Neural progenitor cell (in vitro differentiated cells): ENCODE measurements at regions not wholly inside any gene's neighbourhood (a gene's known extent, or its start where the extent isn't known, plus 50 kb on each side); places are given as distances from the start of the nearest gene placed in this dataset.

Experiments used
- DNase-seq: peaks from one replicate; pipeline ENCODE4 v3.0.0-alpha.2; 2016; ENCODE audit warnings: low spot score
- H2AFZ ChIP-seq: fragments of 200-600 bp; sonication (generic); replicated peaks from 2 replicates; pipeline ENCODE4 v1.6.1; 2016; ENCODE audit warnings: antibody characterized with exemption
- H3F3A ChIP-seq: fragments of 200-600 bp; sonication (generic); 2 replicates; pipeline ENCODE4 v1.6.1; 2016; ENCODE audit warnings: antibody characterized with exemption, low read depth
- H3K27ac ChIP-seq: fragments of 200-600 bp; sonication (generic); 2 replicates; pipeline ENCODE4 v1.5.1; 2016; ENCODE audit warnings: mild to moderate bottlenecking
- H3K27me3 ChIP-seq: fragments of 200-600 bp; sonication (generic); 2 replicates; pipeline ENCODE4 v1.6.1; 2016; ENCODE audit warnings: mild to moderate bottlenecking, moderate library complexity
- H3K36me3 ChIP-seq: fragments of 200-600 bp; sonication (generic); 2 replicates; pipeline ENCODE4 v1.5.1; 2016
- H3K4me1 ChIP-seq: fragments of 200-600 bp; sonication (generic); 2 replicates; pipeline ENCODE4 v1.6.1; 2016; ENCODE audit warnings: mixed run types
- H3K4me2 ChIP-seq: fragments of 200-600 bp; sonication (generic); 2 replicates; pipeline ENCODE4 v1.6.1; 2016
- H3K4me3 ChIP-seq: fragments of 200-600 bp; sonication (generic); 2 replicates; pipeline ENCODE4 v1.5.1; 2016
- H3K79me2 ChIP-seq: fragments of 200-600 bp; sonication (generic); 2 replicates; pipeline ENCODE4 v1.6.1; 2016; ENCODE audit warnings: low read depth
- H3K9ac ChIP-seq: fragments of 200-600 bp; sonication (generic); 2 replicates; pipeline ENCODE4 v1.6.1; 2016
- H3K9me3 ChIP-seq: fragments of 200-600 bp; sonication (generic); 2 replicates; pipeline ENCODE4 v1.5.1; 2016; ENCODE audit warnings: low read depth
- H4K20me1 ChIP-seq: fragments of 200-600 bp; sonication (generic); 2 replicates; pipeline ENCODE4 v1.6.1; 2016; ENCODE audit warnings: low read depth
- H3K27ac Mint-ChIP-seq: 3 replicates; pipeline ENCODE4 v1.8.0; 2021; ENCODE audit warnings: mixed read lengths
- H3K27me3 Mint-ChIP-seq: 2 replicates; pipeline ENCODE4 v1.8.0; 2022; ENCODE audit warnings: low read depth, mild to moderate bottlenecking, inconsistent platforms, moderate library complexity, mixed read lengths; ENCODE audit not compliant: insufficient read depth
- H3K36me3 Mint-ChIP-seq: 3 replicates; pipeline ENCODE4 v1.8.0; 2021; ENCODE audit warnings: mixed read lengths
- H3K4me1 Mint-ChIP-seq: 3 replicates; pipeline ENCODE4 v1.8.0; 2021; ENCODE audit warnings: mixed read lengths
- H3K4me3 Mint-ChIP-seq: 3 replicates; pipeline ENCODE4 v1.8.0; 2021; ENCODE audit warnings: mild to moderate bottlenecking, moderate library complexity, mixed read lengths
- H3K9me3 Mint-ChIP-seq: 3 replicates; pipeline ENCODE4 v1.8.0; 2020; ENCODE audit warnings: mixed read lengths
- EZH2 ChIP-seq: fragments of 200-600 bp; sonication (generic); IDR thresholded peaks from 2 replicates; pipeline ENCODE4 v1.6.1; 2017; ENCODE audit warnings: antibody characterized with exemption, mild to moderate bottlenecking, moderate library complexity
- EZH2phosphoT487 ChIP-seq: fragments of 200-600 bp; sonication (generic); IDR thresholded peaks from 2 replicates; pipeline ENCODE4 v1.6.1; 2017; ENCODE audit warnings: antibody characterized with exemption
- TF ChIP-seq, protein P1 (sequence below): fragments of 200-600 bp; sonication (generic); IDR thresholded peaks from 2 replicates; pipeline ENCODE4 v1.5.1; 2017; ENCODE audit warnings: antibody characterized with exemption, mild to moderate bottlenecking

DNA sequence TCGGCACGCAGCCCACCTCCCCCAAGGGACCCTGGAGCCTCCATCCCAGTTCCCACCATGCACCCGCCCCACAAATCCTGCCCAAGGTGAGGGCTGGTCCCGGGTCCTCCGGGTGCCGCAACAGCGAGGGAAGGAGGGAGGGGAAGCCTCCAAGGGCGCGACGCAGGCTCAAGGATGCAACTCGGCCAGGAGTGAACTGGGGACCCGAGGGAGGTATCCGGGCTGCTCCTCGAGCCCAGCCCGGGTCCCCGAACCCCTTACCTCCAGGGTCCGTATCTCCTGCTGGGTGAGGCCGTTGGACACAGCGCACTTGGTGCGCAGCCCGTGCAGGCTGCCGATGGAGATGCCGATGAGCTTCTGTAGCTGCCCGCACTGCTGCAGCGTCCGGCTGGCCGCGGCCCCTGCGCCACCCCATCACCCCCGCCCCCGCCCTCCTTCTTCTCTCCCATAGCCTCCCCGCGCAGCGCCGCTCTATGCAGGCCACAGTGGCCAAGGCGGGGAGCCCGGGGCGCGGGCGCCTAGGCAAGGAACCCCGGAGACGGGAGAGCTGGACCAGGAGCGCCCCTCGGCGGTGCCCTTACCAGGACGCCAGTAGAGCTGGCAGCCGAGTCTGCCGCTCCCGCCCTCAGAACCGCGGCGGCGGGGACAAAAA lies 124.1 kb downstream of the ANKRD30BL start:
- DNase-seq: peak; percentile 83
- Mint-ChIP-seq H3K27ac (peak overlapping the region; percentile 8), H3K4me3 (peak overlapping the region; percentile 93)

DNA sequence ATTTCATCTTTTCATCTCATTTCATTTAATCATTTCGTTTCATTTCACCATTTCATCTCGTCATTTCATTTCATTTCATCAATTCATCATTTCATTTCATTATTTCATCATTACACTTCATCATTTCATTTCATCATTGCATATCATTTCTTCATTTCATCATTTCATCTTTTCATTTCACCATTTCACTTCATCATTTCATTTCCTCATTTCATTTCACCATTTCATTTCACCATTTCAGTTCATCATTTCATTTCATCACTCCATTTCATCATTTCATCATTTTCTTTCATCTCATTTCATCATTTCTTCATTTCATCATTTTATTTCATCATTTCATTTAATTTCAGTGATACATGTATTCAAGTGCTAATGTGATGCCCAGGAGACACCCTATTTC lies 127.1 kb downstream of the ANKRD30BL start:
- no peaks in the 10 kb centered on the region for H4K20me1 ChIP-seq
- H3K36me3 Mint-ChIP-seq: no peaks in the 10 kb centered on the region
- H3K4me2 ChIP-seq: no peak overlapping the region
- H3K27me3 Mint-ChIP-seq: peaks cover 2% of the 10 kb centered on the region
- H3K9ac ChIP-seq: no peak overlapping the region
- peaks cover 3% of the 10 kb centered on the region for H3K4me1 ChIP-seq
- TF ChIP-seq EZH2phosphoT487 (no peak), EZH2 (no peak)
- TF ChIP-seq, protein P1, sequence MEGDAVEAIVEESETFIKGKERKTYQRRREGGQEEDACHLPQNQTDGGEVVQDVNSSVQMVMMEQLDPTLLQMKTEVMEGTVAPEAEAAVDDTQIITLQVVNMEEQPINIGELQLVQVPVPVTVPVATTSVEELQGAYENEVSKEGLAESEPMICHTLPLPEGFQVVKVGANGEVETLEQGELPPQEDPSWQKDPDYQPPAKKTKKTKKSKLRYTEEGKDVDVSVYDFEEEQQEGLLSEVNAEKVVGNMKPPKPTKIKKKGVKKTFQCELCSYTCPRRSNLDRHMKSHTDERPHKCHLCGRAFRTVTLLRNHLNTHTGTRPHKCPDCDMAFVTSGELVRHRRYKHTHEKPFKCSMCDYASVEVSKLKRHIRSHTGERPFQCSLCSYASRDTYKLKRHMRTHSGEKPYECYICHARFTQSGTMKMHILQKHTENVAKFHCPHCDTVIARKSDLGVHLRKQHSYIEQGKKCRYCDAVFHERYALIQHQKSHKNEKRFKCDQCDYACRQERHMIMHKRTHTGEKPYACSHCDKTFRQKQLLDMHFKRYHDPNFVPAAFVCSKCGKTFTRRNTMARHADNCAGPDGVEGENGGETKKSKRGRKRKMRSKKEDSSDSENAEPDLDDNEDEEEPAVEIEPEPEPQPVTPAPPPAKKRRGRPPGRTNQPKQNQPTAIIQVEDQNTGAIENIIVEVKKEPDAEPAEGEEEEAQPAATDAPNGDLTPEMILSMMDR: no peak
- no peaks in the 10 kb centered on the region for H3K79me2 ChIP-seq
- H3K36me3 ChIP-seq: no peaks in the 10 kb centered on the region
- no peak overlapping the region for H2AFZ ChIP-seq
- H3K9me3 Mint-ChIP-seq: no peaks in the 10 kb centered on the region
- H3K4me1 Mint-ChIP-seq: peaks cover 7% of the 10 kb centered on the region
- no peaks in the 10 kb centered on the region for H3K9me3 ChIP-seq
- no peak overlapping the region for H3K27ac Mint-ChIP-seq
- no peak overlapping the region for H3K4me3 Mint-ChIP-seq
- H3K4me3 ChIP-seq: no peak overlapping the region
- no peak for DNase-seq
- H3K27ac ChIP-seq: no peak overlapping the region
- H3F3A ChIP-seq: no peaks in the 10 kb centered on the region
- peaks cover 26% of the 10 kb centered on the region for H3K27me3 ChIP-seq

More for the DNA sequence above, 124.1 kb downstream of the ANKRD30BL start:
- Mint-ChIP-seq H3K9me3 (peaks cover 2% of the 10 kb centered on the region), H3K4me1 (peaks cover 12% of the 10 kb centered on the region), H3K36me3 (no peaks in the 10 kb centered on the region), H3K27me3 (peaks cover 2% of the 10 kb centered on the region)
- H3K4me2 ChIP-seq: peak overlapping the region; percentile 95
- peak overlapping the region; percentile 96 for H3K4me3 ChIP-seq
- peak overlapping the region; percentile 99 for H2AFZ ChIP-seq
- no peaks in the 10 kb centered on the region for H4K20me1 ChIP-seq
- H3F3A ChIP-seq: no peaks in the 10 kb centered on the region
- TF ChIP-seq EZH2: no peak
- TF ChIP-seq, protein P1: peak; percentile 32
- TF ChIP-seq EZH2phosphoT487: no peak
- peaks cover 39% of the 10 kb centered on the region for H3K27me3 ChIP-seq
- no peaks in the 10 kb centered on the region for H3K9me3 ChIP-seq
- peaks cover 3% of the 10 kb centered on the region for H3K4me1 ChIP-seq
- H3K9ac ChIP-seq: no peak overlapping the region
- no peak overlapping the region for H3K27ac ChIP-seq
- H3K36me3 ChIP-seq: no peaks in the 10 kb centered on the region
- H3K79me2 ChIP-seq: no peaks in the 10 kb centered on the region

DNA sequence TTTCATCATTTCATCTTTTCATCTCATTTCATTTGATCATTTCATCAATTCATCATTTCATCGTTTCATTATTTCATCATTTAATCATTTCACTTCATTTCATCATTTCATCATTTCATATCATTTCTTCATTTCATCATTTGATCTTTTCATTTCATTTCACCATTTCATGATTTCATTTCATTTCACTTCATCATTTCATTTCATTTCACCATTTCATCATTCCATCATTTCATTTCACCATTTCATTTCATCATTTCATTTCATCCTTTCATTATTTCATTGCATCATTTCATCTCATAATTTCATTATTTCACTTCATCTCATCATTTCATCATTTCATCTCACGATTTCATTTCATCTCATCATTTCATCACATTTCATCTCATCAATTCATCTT lies 127.8 kb downstream of the ANKRD30BL start:
- Mint-ChIP-seq H3K36me3 (no peaks in the 10 kb centered on the region), H3K4me1 (peaks cover 3% of the 10 kb centered on the region), H3K27ac (no peak overlapping the region), H3K9me3 (no peaks in the 10 kb centered on the region), H3K27me3 (peaks cover 2% of the 10 kb centered on the region), H3K4me3 (no peak overlapping the region)
- Histone ChIP-seq H3K27me3 (peaks cover 19% of the 10 kb centered on the region), H3K36me3 (no peaks in the 10 kb centered on the region), H2AFZ (no peak overlapping the region), H3K4me1 (no peaks in the 10 kb centered on the region), H3K4me2 (no peak overlapping the region), H3K9ac (no peak overlapping the region), H4K20me1 (no peaks in the 10 kb centered on the region), H3K27ac (no peak overlapping the region), H3K9me3 (no peaks in the 10 kb centered on the region), H3F3A (no peaks in the 10 kb centered on the region), H3K79me2 (no peaks in the 10 kb centered on the region), H3K4me3 (no peak overlapping the region)
- TF ChIP-seq, protein P1: no peak
- TF ChIP-seq EZH2phosphoT487: no peak
- no peak for TF ChIP-seq EZH2
- no peak for DNase-seq
